Heart left ventricle (tissue), 16 donors: ENCODE measurements at regions not wholly inside any gene's neighbourhood (a gene's known extent, or its start where the extent isn't known, plus 50 kb on each side); places are given as distances from the start of the nearest gene placed in this dataset.

Experiments
- ATAC-seq, 4 donors: fragments of 200-7000 bp; cut with Tn5 transposase; one replicate each; pipeline ENCODE4 v1.9.1; 2020 to 2022; ENCODE audit warnings: moderate library complexity in 4 of 4, mild to moderate bottlenecking in 3 of 4, moderate number of reproducible peaks in 1 of 4
- DNase-seq, 5 donors: peaks; one replicate each; pipeline ENCODE4 v3.0.0-alpha.2; 2020
- H3K27ac ChIP-seq, 12 donors: fragments of 200-600 bp; sonication (generic) in 4 of 12; one replicate each; pipeline versions ENCODE4 v1.5.0 to v1.8.0; 2016 to 2022; ENCODE audit warnings: mild to moderate bottlenecking in 2 of 12
- H3K27me3 ChIP-seq, 9 donors: fragments of 200-600 bp; sonication (generic) in 2 of 9; one replicate each; pipeline versions ENCODE4 v1.5.1 to v1.8.0; 2016 to 2022; ENCODE audit warnings: mild to moderate bottlenecking in 3 of 9
- H3K36me3 ChIP-seq, 9 donors: fragments of 200-600 bp; sonication (generic) in 2 of 9; one replicate each; pipeline versions ENCODE4 v1.5.0 to v1.8.0; 2018 to 2022; ENCODE audit warnings: mild to moderate bottlenecking in 2 of 9
- H3K4me1 ChIP-seq, 12 donors: fragments of 200-600 bp; sonication (generic) in 4 of 12; one replicate each; pipeline versions ENCODE4 v1.5.0 to v1.8.0; 2016 to 2022; ENCODE audit warnings: mild to moderate bottlenecking in 3 of 12
- H3K4me3 ChIP-seq, 12 donors: fragments of 200-600 bp; sonication (generic) in 4 of 12; one replicate each; pipeline versions ENCODE4 v1.5.0 to v1.8.0; 2017 to 2022; ENCODE audit warnings: mild to moderate bottlenecking in 9 of 12, moderate library complexity in 4 of 12
- H3K9me3 ChIP-seq, 12 donors: fragments of 200-600 bp; sonication (generic) in 4 of 12; one replicate each; pipeline versions ENCODE4 v1.5.0 to v1.8.0; 2016 to 2022; ENCODE audit warnings: mild to moderate bottlenecking in 1 of 12
- CTCF ChIP-seq, 12 donors: fragments of 200-600 bp; sonication (generic) in 4 of 12; IDR thresholded peaks; one replicate each; pipeline versions ENCODE4 v1.5.0 to v1.8.0; 2018 to 2022; ENCODE audit warnings: antibody characterized with exemption in 12 of 12, mild to moderate bottlenecking in 5 of 12
- POLR2A ChIP-seq, 2 donors: fragments of 450-650 bp; IDR thresholded peaks; one replicate each; pipeline ENCODE4 v1.6.1; 2017; ENCODE audit warnings: antibody characterized with exemption in 2 of 2, mild to moderate bottlenecking in 2 of 2, moderate library complexity in 2 of 2
- WGBS, 4 donors: extraction: QIAGEN DNeasy Blood & Tissue Kit in 2 of 4; methylation state at CpG; one replicate each; pipeline versions ENCODE4 v1.1.5 to v1.1.7; 2013 to 2018; 5-methylcytosine and 5-hydroxymethylcytosine counted together
- intact Hi-C, 10 donors: fragments of 100-400 bp; cut with DNase I; formaldehyde crosslinking; loops; one replicate each; pipeline versions ENCODE4 v1.11.1 to v1.14.2; 2022
- donor health status: ischemic (EF 13 %, LVEDD 7.1; RV severe dilation, severe dysfunction).
- donor health status: healthy with polysubstance abuse.
- donor health status: DM: no; HTN: yes; CAD: no.
- donor health status: DM: no; HTN: no; CAD: no.
- donor health status: ischemic (EF 25% LVEDD 6.9; RV normal size, moderate dysfunction).
- donor health status: ischemic (EF 25% LVEDD 5.7; RV mildly dilated, moderate dysfunction).
- donor health status: healthy.
- donor health status: DM: yes; HTN: yes; CAD: no.
- donor health status: ischemic (EF 35%, LVEDD 5.7; RV mildly dilated, moderate dysfunction).
- donor health status: nonischemic (EF 11% LVEDD 7.7; RV severe dilation, severe dysfunction).
- donor health status: DM: yes; HTN: yes; CAD: no.
- donor health status: PGD.
- donor health status: ischemic (EF 29% LVEDD 5.4; RV normal size, mild dysfunction).
- donor health status: nonischemic (EF 23%, LVEDD 6.1; RV moderate dilation, normal function).

- Histone ChIP-seq H3K36me3 (no peaks in the 10 kb centered on the region), H3K4me1 (no peaks in the 10 kb centered on the region), H3K9me3 (no peaks in the 10 kb centered on the region), H3K4me3 (no peak overlapping the region), H3K27me3 (no peaks in the 10 kb centered on the region), H3K27ac (no peak overlapping the region)
- TF ChIP-seq POLR2A (IDR thresholded peaks at IDR 0.05) (no peak), CTCF (IDR thresholded peaks at IDR 0.05) (no peak)
- ATAC-seq (peak in 1 of 4 donors; percentile 63), DNase-seq (no peak)
- WGBS, 4 donors, result 64 to 71% (median 67%) methylated on average over 1 of the region's 1 CpG
- intact Hi-C loops, result no loop called here
Observed at GRCh38 chr2:66000901-66001300, 434.0 kb upstream of the MEIS1 start.

GRCh38 chr2:65999796-66000195, 435.1 kb upstream of the MEIS1 start:
- intact Hi-C loops, result no loop called here
- 28 to 76% (median 51%) methylated on average over 2 of the region's 2 CpGs for WGBS, 4 donors
- ATAC-seq, result no peak
- no peak overlapping the region for H3K4me3 ChIP-seq
- H3K4me1 ChIP-seq, result no peaks in the 10 kb centered on the region
- H3K9me3 ChIP-seq, result no peaks in the 10 kb centered on the region
- H3K27ac ChIP-seq, result no peak overlapping the region
- TF ChIP-seq CTCF (IDR thresholded peaks at IDR 0.05), result no peak
- no peak for TF ChIP-seq POLR2A (IDR thresholded peaks at IDR 0.05)
- no peaks in the 10 kb centered on the region for H3K27me3 ChIP-seq
- no peaks in the 10 kb centered on the region for H3K36me3 ChIP-seq
- DNase-seq, result no peak

GRCh38 chr2:65999103-65999502, 435.8 kb upstream of the MEIS1 start:
- Histone ChIP-seq H3K27ac (no peak overlapping the region), H3K4me1 (no peaks in the 10 kb centered on the region), H3K36me3 (no peaks in the 10 kb centered on the region), H3K4me3 (no peak overlapping the region), H3K9me3 (no peaks in the 10 kb centered on the region), H3K27me3 (no peaks in the 10 kb centered on the region)
- 83 to 88% (median 86%) methylated on average over 2 of the region's 2 CpGs for WGBS, 4 donors
- TF ChIP-seq POLR2A (IDR thresholded peaks at IDR 0.05) (no peak), CTCF (IDR thresholded peaks at IDR 0.05) (no peak)
- DNase-seq, result no peak
- intact Hi-C loops, result no loop called here
- ATAC-seq, result no peak

- intact Hi-C loops, result no loop called here
- ATAC-seq, result no peak
- no peak for TF ChIP-seq CTCF (IDR thresholded peaks at IDR 0.05)
- TF ChIP-seq POLR2A (IDR thresholded peaks at IDR 0.05), result no peak
- WGBS, 4 donors, result 0 to 92% (median 80%) methylated on average over 1 of the region's 1 CpG; no CpG with 5 or more reads in 1 of the 4 donors
- H3K36me3 ChIP-seq, result no peaks in the 10 kb centered on the region
- no peak for DNase-seq
- H3K4me3 ChIP-seq, result no peak overlapping the region
- H3K4me1 ChIP-seq, result no peaks in the 10 kb centered on the region
- H3K9me3 ChIP-seq, result no peaks in the 10 kb centered on the region
- no peaks in the 10 kb centered on the region for H3K27me3 ChIP-seq
- H3K27ac ChIP-seq, result no peak overlapping the region
Observed at GRCh38 chr2:65997961-65998360, 437.0 kb upstream of the MEIS1 start.
